Panc1 (cell line): ENCODE measurements at regions not wholly inside any gene's neighbourhood (a gene's known extent, or its start where the extent isn't known, plus 50 kb on each side); places are given as distances from the start of the nearest gene placed in this dataset.

Source experiments
- ATAC-seq: fragments of 200-7000 bp; cut with Tn5 transposase; 2 replicates; pipeline ENCODE4 v1.9.1; 2020; ENCODE audit warnings: mild to moderate bottlenecking, moderate library complexity
- BruUV-seq: library from RNA; stranded (reverse); fragments of 400-500 nt; replicated peaks from 2 replicates; lab custom pipeline; 2021; lab: Mats Ljungman, UMichigan
- CTCF ChIA-PET: fragments of 300-600 bp; sonication (Branson Sonifier 250); formaldehyde crosslinking; loops from one replicate; lab custom pipeline; 2022; ENCODE audit warnings: antibody characterized with exemption; lab: Charles Lee
- POLR2A ChIA-PET: fragments of 300-600 bp; sonication (Branson Sonifier 250); formaldehyde crosslinking; loops from one replicate; lab custom pipeline; 2022; ENCODE audit warnings: antibody characterized with exemption; lab: Charles Lee
- DNase-seq: peaks from one replicate; pipeline ENCODE4 v3.0.0-alpha.2; 2010; ENCODE audit warnings: low read depth, low spot score
- H3K27ac ChIP-seq: 2 replicates; pipeline ENCODE4 v1.5.1; 2011; ENCODE audit warnings: mild to moderate bottlenecking, low read length, inconsistent platforms
- H3K27me3 ChIP-seq: fragments of 200-500 bp; sonication (Bioruptor generic); 2 replicates; pipeline ENCODE4 v1.6.0; 2014; ENCODE audit warnings: low read length, inconsistent platforms; ENCODE audit not compliant: control insufficient read depth, insufficient read depth
- H3K36me3 ChIP-seq: fragments of 200-500 bp; sonication (Bioruptor generic); 2 replicates; pipeline ENCODE4 v1.5.1; 2014; ENCODE audit warnings: inconsistent platforms, mild to moderate bottlenecking, low read length, moderate library complexity; ENCODE audit not compliant: control insufficient read depth, insufficient read depth
- H3K4me1 ChIP-seq: 2 replicates; pipeline ENCODE4 v1.5.1; 2011; ENCODE audit warnings: inconsistent platforms, mild to moderate bottlenecking, low read length, moderate library complexity; ENCODE audit not compliant: control insufficient read depth, insufficient read depth
- H3K4me3 ChIP-seq, 2 experiments: 2 replicates each; pipeline ENCODE4 v1.5.1; 2011 to 2012; ENCODE audit warnings: low read depth in 2 of 2, low read length in 2 of 2, mild to moderate bottlenecking in 2 of 2, inconsistent platforms in 1 of 2, moderate library complexity in 1 of 2
- H3K9me3 ChIP-seq: fragments of 200-500 bp; sonication (Bioruptor generic); 2 replicates; pipeline ENCODE4 v1.5.1; 2014; ENCODE audit warnings: low read depth, mild to moderate bottlenecking, inconsistent platforms, low read length, moderate library complexity; ENCODE audit not compliant: control insufficient read depth, insufficient read depth
- CTCF ChIP-seq: fragments of 450-650 bp; IDR thresholded peaks from 2 replicates; pipeline ENCODE4 v1.5.1; 2017; ENCODE audit warnings: mild to moderate bottlenecking
- POLR2AphosphoS5 ChIP-seq: IDR thresholded peaks from 2 replicates; pipeline ENCODE4 v1.6.1; 2012; ENCODE audit warnings: mild to moderate bottlenecking, low read depth, low read length, moderate library complexity
- REST ChIP-seq, 2 experiments: IDR thresholded peaks; 2 replicates each; pipeline ENCODE4 v1.6.1; 2011 to 2012; ENCODE audit warnings: low read depth in 2 of 2, control low read depth in 1 of 2, low read length in 1 of 2, mild to moderate bottlenecking in 1 of 2, moderate library complexity in 1 of 2; ENCODE audit not compliant: insufficient read depth in 1 of 2
- SIN3A ChIP-seq: IDR thresholded peaks from 2 replicates; pipeline ENCODE4 v1.6.1; 2012; ENCODE audit warnings: low read depth, mild to moderate bottlenecking, low read length, moderate library complexity, borderline replicate concordance; ENCODE audit not compliant: insufficient read depth
- TCF7L2 ChIP-seq: IDR thresholded peaks from 2 replicates; pipeline ENCODE4 v1.6.1; 2011; ENCODE audit warnings: mild to moderate bottlenecking, low read depth, low read length, inconsistent platforms
- in situ Hi-C: cut with HindIII; loops from 2 replicates; pipeline ENCODE4 v1.10.0; 2016; ENCODE audit warnings: low sequenced_read_pairs, low pct_unique_long_range_greater_than_20kb
- intact Hi-C: fragments of 100-400 bp; cut with micrococcal nuclease; formaldehyde crosslinking; loops from one replicate; pipeline ENCODE4 v1.10.0; 2022; ENCODE audit not compliant: unreplicated experiment

GRCh38 chr10:2962194-2962593, 105.2 kb upstream of the PFKP start:
- Histone ChIP-seq H3K4me3 (no peak overlapping the region), H3K4me1 (no peaks in the 10 kb centered on the region), H3K36me3 (no peaks in the 10 kb centered on the region), H3K27ac (no peak overlapping the region), H3K9me3 (no peaks in the 10 kb centered on the region), H3K27me3 (no peaks in the 10 kb centered on the region; the same call in 1 of the 2 replicates)
- CTCF ChIA-PET = no interaction called here
- intact Hi-C loops (no loop called here), in situ Hi-C loops (no loop called here)
- no peak for TF ChIP-seq REST (IDR thresholded peaks at IDR 0.05; ENCODE audit: insufficient read depth in 1 of 2, low read depth in 2 of 2, low read length in 1 of 2)
- no peak for TF ChIP-seq SIN3A
- no peak for TF ChIP-seq TCF7L2
- TF ChIP-seq CTCF = no peak
- TF ChIP-seq POLR2AphosphoS5 = no peak
- DNase-seq (no peak), ATAC-seq (no peak)
- POLR2A ChIA-PET = no interaction called here
- no TSS peak for BruUV-seq

- ATAC-seq = no peak
- TF ChIP-seq CTCF (no peak), POLR2AphosphoS5 (no peak), TCF7L2 (no peak), REST (IDR thresholded peaks at IDR 0.05; ENCODE audit: insufficient read depth in 1 of 2, low read depth in 2 of 2, low read length in 1 of 2) (no peak), SIN3A (no peak)
- BruUV-seq = no TSS peak
- Histone ChIP-seq H3K27ac (no peak overlapping the region), H3K36me3 (no peaks in the 10 kb centered on the region), H3K27me3 (peaks cover 1% of the 10 kb centered on the region; the same call in 1 of the 2 replicates), H3K9me3 (no peaks in the 10 kb centered on the region), H3K4me1 (no peaks in the 10 kb centered on the region), H3K4me3 (no peak overlapping the region)
- intact Hi-C loops (no loop called here), in situ Hi-C loops (no loop called here)
- CTCF ChIA-PET = interaction anchor here (0.6 kb wide), 1 partner anchor 18 kb away, joined by 3 read pairs; no protein-coding TSS in a partner anchor
- POLR2A ChIA-PET = no interaction called here
- no peak for DNase-seq
These were observed 108.7 kb upstream of the PFKP start for GRCh38 chr10:2958659-2959058.
